Fibroblast of lung (primary cell): ENCODE measurements at regions not wholly inside any gene's neighbourhood (a gene's known extent, or its start where the extent isn't known, plus 50 kb on each side); places are given as distances from the start of the nearest gene placed in this dataset.

Source experiments
- EZH2 ChIP-seq: IDR thresholded peaks from 2 replicates; pipeline ENCODE4 v1.5.1; 2012; ENCODE audit warnings: low read length, control low read depth, mild to moderate bottlenecking; ENCODE audit errors: missing control alignments
- TF ChIP-seq, protein P1 (sequence below), 2 donors: IDR thresholded peaks in 1 of 2; conservative IDR thresholded peaks in 1 of 2; 1 replicate in 1 of 2; 2 replicates in 1 of 2; pipeline ENCODE4 v1.5.1; 2011 to 2012; ENCODE audit warnings: low read length in 2 of 2, control low read depth in 1 of 2, inconsistent platforms in 1 of 2, low read depth in 1 of 2, mild to moderate bottlenecking in 1 of 2

DNA sequence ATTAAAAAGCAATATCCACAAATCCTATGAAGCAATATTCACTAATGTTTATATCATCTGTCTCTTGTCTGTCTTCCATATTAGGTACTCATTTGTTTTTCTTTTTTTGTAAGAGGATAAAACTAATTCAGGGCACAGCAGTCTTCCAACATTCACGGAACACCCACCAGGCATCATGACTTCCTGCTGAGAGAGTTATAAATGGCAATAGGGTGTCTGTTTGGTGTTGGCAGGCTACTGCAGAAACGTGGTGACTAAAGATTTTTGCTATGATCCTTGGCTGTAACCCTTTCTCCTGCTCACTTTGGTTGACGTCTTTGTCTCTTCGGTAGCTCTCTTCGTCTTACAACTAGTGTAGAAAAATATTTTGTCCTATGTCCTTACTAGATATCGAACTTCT lies 860.6 kb upstream of the MGAT4C start:
- TF ChIP-seq, protein P1, sequence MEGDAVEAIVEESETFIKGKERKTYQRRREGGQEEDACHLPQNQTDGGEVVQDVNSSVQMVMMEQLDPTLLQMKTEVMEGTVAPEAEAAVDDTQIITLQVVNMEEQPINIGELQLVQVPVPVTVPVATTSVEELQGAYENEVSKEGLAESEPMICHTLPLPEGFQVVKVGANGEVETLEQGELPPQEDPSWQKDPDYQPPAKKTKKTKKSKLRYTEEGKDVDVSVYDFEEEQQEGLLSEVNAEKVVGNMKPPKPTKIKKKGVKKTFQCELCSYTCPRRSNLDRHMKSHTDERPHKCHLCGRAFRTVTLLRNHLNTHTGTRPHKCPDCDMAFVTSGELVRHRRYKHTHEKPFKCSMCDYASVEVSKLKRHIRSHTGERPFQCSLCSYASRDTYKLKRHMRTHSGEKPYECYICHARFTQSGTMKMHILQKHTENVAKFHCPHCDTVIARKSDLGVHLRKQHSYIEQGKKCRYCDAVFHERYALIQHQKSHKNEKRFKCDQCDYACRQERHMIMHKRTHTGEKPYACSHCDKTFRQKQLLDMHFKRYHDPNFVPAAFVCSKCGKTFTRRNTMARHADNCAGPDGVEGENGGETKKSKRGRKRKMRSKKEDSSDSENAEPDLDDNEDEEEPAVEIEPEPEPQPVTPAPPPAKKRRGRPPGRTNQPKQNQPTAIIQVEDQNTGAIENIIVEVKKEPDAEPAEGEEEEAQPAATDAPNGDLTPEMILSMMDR (conservative IDR thresholded peaks at IDR 0.05 in 1 of 2, IDR thresholded peaks at IDR 0.05 in 1 of 2; ENCODE audit: low read depth in 1 of 2, low read length in 2 of 2), result no peak
- TF ChIP-seq EZH2, result no peak
